Activated CD8-positive, alpha-beta T cell treated with anti-CD3 and anti-CD28 coated beads for 36 hours (primary cell): ENCODE measurements at regions not wholly inside any gene's neighbourhood (a gene's known extent, or its start where the extent isn't known, plus 50 kb on each side); places are given as distances from the start of the nearest gene placed in this dataset.

Source experiments
- ATAC-seq: fragments of 200-7000 bp; cut with Tn5 transposase; one replicate; pipeline ENCODE4 v1.10.0; 2021; ENCODE audit warnings: mild to moderate bottlenecking, moderate library complexity
- CTCF ChIA-PET: fragments of 350-600 bp; sonication (Branson Sonifier 250); formaldehyde crosslinking; loops from one replicate; lab custom pipeline; 2021; ENCODE audit warnings: antibody characterized with exemption; lab: Charles Lee
- POLR2A ChIA-PET: fragments of 350-600 bp; sonication (Branson Sonifier 250); formaldehyde crosslinking; loops from one replicate; lab custom pipeline; 2021; ENCODE audit warnings: antibody characterized with exemption; lab: Charles Lee
- DNase-seq: peaks from one replicate; pipeline ENCODE4 v3.0.0-alpha.2; 2020
- H3K27ac Mint-ChIP-seq: one replicate; pipeline ENCODE4 v1.8.0; 2021; ENCODE audit warnings: mild to moderate bottlenecking, mixed read lengths
- H3K27me3 Mint-ChIP-seq: one replicate; pipeline ENCODE4 v1.8.0; 2021; ENCODE audit warnings: mixed read lengths
- H3K36me3 Mint-ChIP-seq: one replicate; pipeline ENCODE4 v1.8.0; 2021; ENCODE audit warnings: low read depth, mixed read lengths
- H3K4me1 Mint-ChIP-seq: one replicate; pipeline ENCODE4 v1.8.0; 2021; ENCODE audit warnings: low read depth, mixed read lengths
- H3K4me3 Mint-ChIP-seq: one replicate; pipeline ENCODE4 v1.8.0; 2021; ENCODE audit warnings: mild to moderate bottlenecking, moderate library complexity, mixed read lengths
- H3K9me3 Mint-ChIP-seq: one replicate; pipeline ENCODE4 v1.8.0; 2021; ENCODE audit warnings: mixed read lengths
- CTCF ChIP-seq: fragments of 200-600 bp; IDR thresholded peaks from one replicate; pipeline ENCODE4 v1.8.0; 2022; ENCODE audit warnings: antibody characterized with exemption, mild to moderate bottlenecking
- intact Hi-C: fragments of 100-400 bp; cut with micrococcal nuclease; formaldehyde crosslinking; loops from one replicate; pipeline ENCODE4 v1.10.0; 2022

- Mint-ChIP-seq H3K4me3 (no peak overlapping the region), H3K27ac (no peak overlapping the region), H3K9me3 (no peaks in the 10 kb centered on the region), H3K4me1 (no peaks in the 10 kb centered on the region), H3K27me3 (no peaks in the 10 kb centered on the region), H3K36me3 (no peaks in the 10 kb centered on the region)
- CTCF ChIA-PET = no interaction called here
- intact Hi-C loops = no loop called here
- ATAC-seq (no peak), DNase-seq (no peak)
- POLR2A ChIA-PET = no interaction called here
- TF ChIP-seq CTCF = no peak
These were observed 67.2 kb downstream of the NAV1 start for GRCh38 chr1:201606096-201606495.

DNA sequence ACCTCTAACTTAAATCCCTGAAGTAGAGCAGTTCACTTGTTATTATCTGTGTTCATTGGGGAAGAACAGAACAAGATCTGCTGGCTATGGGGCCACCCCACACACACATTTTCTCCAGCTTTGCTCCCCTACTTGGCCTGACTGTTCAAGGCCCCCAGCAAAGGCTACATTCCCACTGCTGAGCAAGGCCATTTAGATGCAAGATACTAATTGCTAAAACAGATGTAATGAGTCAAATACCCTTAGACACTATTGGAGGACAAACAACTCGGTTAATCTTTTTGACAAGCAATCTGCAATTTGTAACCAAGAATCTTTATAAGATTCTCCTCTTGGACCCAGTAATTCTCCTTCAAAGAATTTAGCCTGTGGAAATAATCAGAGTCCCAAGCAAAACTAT is 67.7 kb downstream of the NAV1 start:
- Mint-ChIP-seq H3K27me3 (no peaks in the 10 kb centered on the region), H3K4me3 (no peak overlapping the region), H3K9me3 (no peaks in the 10 kb centered on the region), H3K4me1 (no peaks in the 10 kb centered on the region), H3K27ac (no peak overlapping the region), H3K36me3 (no peaks in the 10 kb centered on the region)
- intact Hi-C loops = no loop called here
- ChIA-PET CTCF (no interaction called here), POLR2A (no interaction called here)
- no peak for TF ChIP-seq CTCF
- DNase-seq (no peak), ATAC-seq (no peak)

GRCh38 chr1:201608635-201609395 is 69.9 kb downstream of the NAV1 start:
- Mint-ChIP-seq H3K27ac (no peak overlapping the region), H3K4me1 (no peaks in the 10 kb centered on the region), H3K27me3 (peaks cover 2% of the 10 kb centered on the region), H3K9me3 (no peaks in the 10 kb centered on the region), H3K4me3 (no peak overlapping the region), H3K36me3 (no peaks in the 10 kb centered on the region)
- intact Hi-C loops = no loop called here
- DNase-seq = no peak
- CTCF ChIA-PET = interaction anchor here (1.0 kb wide), 1 partner anchor 100 kb away, joined by 4 read pairs; no protein-coding TSS in a partner anchor
- TF ChIP-seq CTCF = no peak
- ATAC-seq = no peak
- POLR2A ChIA-PET = no interaction called here

DNA sequence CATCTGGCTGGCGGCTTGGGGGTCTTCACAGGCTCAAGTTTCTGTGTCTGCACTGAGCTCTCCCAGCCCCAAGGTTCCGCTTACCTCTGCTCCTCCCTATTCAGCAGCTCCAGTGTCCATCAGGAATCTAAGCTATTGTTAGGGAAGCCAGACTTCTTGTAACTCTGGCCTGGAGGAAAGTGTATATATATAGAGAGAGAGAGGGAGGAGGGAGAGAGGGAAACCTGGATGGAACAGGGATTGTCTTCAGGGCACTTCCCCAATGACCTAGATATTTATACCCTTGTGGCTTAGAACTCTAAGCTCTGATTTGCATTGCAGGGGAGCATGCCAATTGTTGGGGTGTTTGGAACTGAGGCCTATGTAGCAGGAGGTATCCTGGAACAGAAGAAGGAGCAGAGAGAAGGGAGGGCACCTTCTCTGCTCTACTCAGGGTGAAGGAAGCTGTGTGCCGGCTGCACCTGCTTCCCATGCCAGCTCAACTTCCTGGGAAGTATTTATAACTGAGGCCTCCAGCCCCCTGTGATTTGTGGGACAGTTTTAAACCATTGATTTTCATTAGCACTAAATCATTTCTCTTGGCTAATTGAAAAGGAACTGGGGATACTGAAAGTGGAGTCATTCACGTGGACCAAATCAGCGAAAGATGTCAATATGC is 70.9 kb downstream of the NAV1 start:
- DNase-seq = no peak
- no peaks in the 10 kb centered on the region for H3K4me1 Mint-ChIP-seq
- POLR2A ChIA-PET = no interaction called here

More for the DNA sequence above, 70.9 kb downstream of the NAV1 start:
- intact Hi-C loops = no loop called here
- ATAC-seq = no peak
- CTCF ChIA-PET = no interaction called here
- no peak overlapping the region for H3K4me3 Mint-ChIP-seq
- H3K36me3 Mint-ChIP-seq = no peaks in the 10 kb centered on the region
- TF ChIP-seq CTCF = no peak
- H3K27ac Mint-ChIP-seq = no peak overlapping the region
- no peaks in the 10 kb centered on the region for H3K9me3 Mint-ChIP-seq
- H3K27me3 Mint-ChIP-seq = peaks cover 2% of the 10 kb centered on the region
